ENCODE measurements at regions not wholly inside any gene's neighbourhood (a gene's known extent, or its start where the extent isn't known, plus 50 kb on each side); places are given as distances from the start of the nearest gene placed in this dataset.

- Mint-ChIP-seq H3K27ac (no peak overlapping the region), H3K9me3 (peaks cover 24% of the 10 kb centered on the region), H3K36me3 (no peaks in the 10 kb centered on the region), H3K4me1 (no peaks in the 10 kb centered on the region), H3K4me3 (no peak overlapping the region), H3K27me3 (no peaks in the 10 kb centered on the region)
These were observed 724.3 kb downstream of the PRELID2 start for GRCh38 chr5:145110834-145111233.

- Mint-ChIP-seq H3K9me3 (peaks cover 28% of the 10 kb centered on the region), H3K27ac (no peak overlapping the region), H3K4me1 (no peaks in the 10 kb centered on the region), H3K4me3 (no peak overlapping the region), H3K27me3 (no peaks in the 10 kb centered on the region), H3K36me3 (no peaks in the 10 kb centered on the region)
These were observed 725.0 kb downstream of the PRELID2 start for GRCh38 chr5:145110181-145110580.

GRCh38 chr5:145105384-145105783, 729.8 kb downstream of the PRELID2 start:
- H3K4me1 Mint-ChIP-seq: no peaks in the 10 kb centered on the region
- no peak overlapping the region for H3K4me3 Mint-ChIP-seq
- peaks cover 7% of the 10 kb centered on the region for H3K9me3 Mint-ChIP-seq
- H3K27ac Mint-ChIP-seq: no peak overlapping the region
- H3K36me3 Mint-ChIP-seq: no peaks in the 10 kb centered on the region
- H3K27me3 Mint-ChIP-seq: no peaks in the 10 kb centered on the region

- Mint-ChIP-seq H3K4me3 (no peak overlapping the region), H3K4me1 (no peaks in the 10 kb centered on the region), H3K27ac (no peak overlapping the region), H3K36me3 (no peaks in the 10 kb centered on the region), H3K27me3 (no peaks in the 10 kb centered on the region), H3K9me3 (peaks cover 9% of the 10 kb centered on the region)
These were observed 731.0 kb downstream of the PRELID2 start for GRCh38 chr5:145104106-145104505.

- no peak overlapping the region for H3K27ac Mint-ChIP-seq
- H3K4me1 Mint-ChIP-seq: no peaks in the 10 kb centered on the region
- peaks cover 11% of the 10 kb centered on the region for H3K9me3 Mint-ChIP-seq
- H3K36me3 Mint-ChIP-seq: no peaks in the 10 kb centered on the region
- H3K27me3 Mint-ChIP-seq: no peaks in the 10 kb centered on the region
- no peak overlapping the region for H3K4me3 Mint-ChIP-seq
These were observed 733.9 kb downstream of the PRELID2 start for GRCh38 chr5:145101246-145101645.

- Mint-ChIP-seq H3K36me3 (no peaks in the 10 kb centered on the region), H3K27me3 (no peaks in the 10 kb centered on the region), H3K4me1 (no peaks in the 10 kb centered on the region), H3K27ac (no peak overlapping the region), H3K4me3 (no peak overlapping the region), H3K9me3 (peaks cover 8% of the 10 kb centered on the region)
These were observed 745.0 kb downstream of the PRELID2 start for GRCh38 chr5:145090115-145090514.

- Mint-ChIP-seq H3K4me1 (no peaks in the 10 kb centered on the region), H3K36me3 (no peaks in the 10 kb centered on the region), H3K27ac (no peak overlapping the region), H3K4me3 (no peak overlapping the region), H3K9me3 (peaks cover 18% of the 10 kb centered on the region), H3K27me3 (no peaks in the 10 kb centered on the region)
These were observed 750.3 kb downstream of the PRELID2 start for GRCh38 chr5:145084834-145085233.

- H3K27me3 Mint-ChIP-seq: no peaks in the 10 kb centered on the region
- H3K9me3 Mint-ChIP-seq: peaks cover 4% of the 10 kb centered on the region
- no peak overlapping the region for H3K4me3 Mint-ChIP-seq
- H3K27ac Mint-ChIP-seq: no peak overlapping the region
- H3K36me3 Mint-ChIP-seq: no peaks in the 10 kb centered on the region
- H3K4me1 Mint-ChIP-seq: no peaks in the 10 kb centered on the region
These were observed 758.1 kb downstream of the PRELID2 start for GRCh38 chr5:145077028-145077427.

- Mint-ChIP-seq H3K9me3 (peaks cover 4% of the 10 kb centered on the region), H3K4me3 (no peak overlapping the region), H3K27me3 (no peaks in the 10 kb centered on the region), H3K27ac (no peak overlapping the region), H3K36me3 (no peaks in the 10 kb centered on the region), H3K4me1 (no peaks in the 10 kb centered on the region)
These were observed 759.1 kb downstream of the PRELID2 start for GRCh38 chr5:145076040-145076439.

- no peaks in the 10 kb centered on the region for H3K36me3 Mint-ChIP-seq
- peaks cover 4% of the 10 kb centered on the region for H3K9me3 Mint-ChIP-seq
- no peak overlapping the region for H3K27ac Mint-ChIP-seq
- H3K4me3 Mint-ChIP-seq: no peak overlapping the region
- H3K27me3 Mint-ChIP-seq: no peaks in the 10 kb centered on the region
- H3K4me1 Mint-ChIP-seq: no peaks in the 10 kb centered on the region
These were observed 762.3 kb downstream of the PRELID2 start for GRCh38 chr5:145072889-145073288.

GRCh38 chr5:145068721-145069120, 766.4 kb downstream of the PRELID2 start:
- Mint-ChIP-seq H3K4me1 (no peaks in the 10 kb centered on the region), H3K36me3 (no peaks in the 10 kb centered on the region), H3K9me3 (peaks cover 4% of the 10 kb centered on the region), H3K4me3 (no peak overlapping the region), H3K27ac (no peak overlapping the region), H3K27me3 (no peaks in the 10 kb centered on the region)

- H3K27me3 Mint-ChIP-seq: no peaks in the 10 kb centered on the region
- H3K4me1 Mint-ChIP-seq: no peaks in the 10 kb centered on the region
- no peak overlapping the region for H3K27ac Mint-ChIP-seq
- no peak overlapping the region for H3K4me3 Mint-ChIP-seq
- H3K36me3 Mint-ChIP-seq: no peaks in the 10 kb centered on the region
- no peaks in the 10 kb centered on the region for H3K9me3 Mint-ChIP-seq
These were observed 772.7 kb downstream of the PRELID2 start for GRCh38 chr5:145062280-145063062.

GRCh38 chr5:145056800-145057199, 778.3 kb downstream of the PRELID2 start:
- Mint-ChIP-seq H3K36me3 (no peaks in the 10 kb centered on the region), H3K27ac (no peak overlapping the region), H3K9me3 (peaks cover 4% of the 10 kb centered on the region), H3K4me3 (no peak overlapping the region), H3K27me3 (no peaks in the 10 kb centered on the region), H3K4me1 (no peaks in the 10 kb centered on the region)

- H3K36me3 Mint-ChIP-seq: no peaks in the 10 kb centered on the region
These were observed 785.0 kb downstream of the PRELID2 start for GRCh38 chr5:145050181-145050580.

GRCh38 chr5:145044970-145045369, 790.2 kb downstream of the PRELID2 start:
- no peak overlapping the region for H3K4me3 Mint-ChIP-seq
- peaks cover 9% of the 10 kb centered on the region for H3K9me3 Mint-ChIP-seq
- H3K4me1 Mint-ChIP-seq: no peaks in the 10 kb centered on the region
- H3K36me3 Mint-ChIP-seq: no peaks in the 10 kb centered on the region
- no peaks in the 10 kb centered on the region for H3K27me3 Mint-ChIP-seq
- no peak overlapping the region for H3K27ac Mint-ChIP-seq

More at GRCh38 chr5:145050181-145050580, 785.0 kb downstream of the PRELID2 start:
- Mint-ChIP-seq H3K27me3 (no peaks in the 10 kb centered on the region), H3K9me3 (peaks cover 4% of the 10 kb centered on the region), H3K27ac (no peak overlapping the region), H3K4me3 (no peak overlapping the region), H3K4me1 (no peaks in the 10 kb centered on the region)

- Mint-ChIP-seq H3K9me3 (peaks cover 16% of the 10 kb centered on the region), H3K36me3 (no peaks in the 10 kb centered on the region), H3K4me3 (no peak overlapping the region)
These were observed 806.5 kb downstream of the PRELID2 start for GRCh38 chr5:145028626-145029025.

GRCh38 chr5:145027286-145027685, 807.9 kb downstream of the PRELID2 start:
- H3K27me3 Mint-ChIP-seq: no peaks in the 10 kb centered on the region
- peaks cover 16% of the 10 kb centered on the region for H3K9me3 Mint-ChIP-seq
- H3K4me1 Mint-ChIP-seq: no peaks in the 10 kb centered on the region
- H3K36me3 Mint-ChIP-seq: no peaks in the 10 kb centered on the region
- no peak overlapping the region for H3K4me3 Mint-ChIP-seq
- no peak overlapping the region for H3K27ac Mint-ChIP-seq

More at GRCh38 chr5:145028626-145029025, 806.5 kb downstream of the PRELID2 start:
- H3K27me3 Mint-ChIP-seq: no peaks in the 10 kb centered on the region
- H3K4me1 Mint-ChIP-seq: no peaks in the 10 kb centered on the region
- H3K27ac Mint-ChIP-seq: no peak overlapping the region
